Ovary (tissue), 3 donors: ENCODE measurements at regions not wholly inside any gene's neighbourhood (a gene's known extent, or its start where the extent isn't known, plus 50 kb on each side); places are given as distances from the start of the nearest gene placed in this dataset.

ENCODE experiments used
- EP300 ChIP-seq: sonication (generic); formaldehyde crosslinking; IDR thresholded peaks from one replicate; pipeline ENCODE4 v1.6.1; 2017; ENCODE audit warnings: antibody characterized with exemption
- TF ChIP-seq, protein P1 (sequence below), 3 donors: fragments of 450-650 bp in 2 of 3; fragments of 200-600 bp in 1 of 3; IDR thresholded peaks; one replicate each; pipeline versions ENCODE4 v1.5.1 to v1.8.0; 2016 to 2022; ENCODE audit warnings: antibody characterized with exemption in 3 of 3, mild to moderate bottlenecking in 1 of 3
- donor health status: DM: no; HTN: no; CAD: no.

DNA sequence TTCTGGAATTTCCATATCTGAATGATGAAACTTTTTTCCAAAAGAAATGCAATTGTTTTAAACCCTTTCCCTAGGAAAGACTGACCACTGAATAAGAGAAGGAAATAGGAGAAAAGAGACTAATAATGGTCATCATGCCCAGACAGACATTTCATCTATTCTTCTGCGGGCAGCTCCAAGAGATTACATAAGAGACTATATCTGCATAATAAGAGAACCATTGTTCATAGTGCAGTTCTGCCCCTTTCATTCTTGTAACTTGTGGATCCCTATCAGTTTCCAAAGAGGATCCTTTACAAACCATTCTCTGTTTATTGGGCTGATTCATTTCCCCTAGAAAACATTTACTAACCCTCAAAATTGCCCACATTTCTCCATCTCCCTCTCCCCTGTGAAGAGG, 197.8 kb downstream of the FSCB start:
- TF ChIP-seq, protein P1, sequence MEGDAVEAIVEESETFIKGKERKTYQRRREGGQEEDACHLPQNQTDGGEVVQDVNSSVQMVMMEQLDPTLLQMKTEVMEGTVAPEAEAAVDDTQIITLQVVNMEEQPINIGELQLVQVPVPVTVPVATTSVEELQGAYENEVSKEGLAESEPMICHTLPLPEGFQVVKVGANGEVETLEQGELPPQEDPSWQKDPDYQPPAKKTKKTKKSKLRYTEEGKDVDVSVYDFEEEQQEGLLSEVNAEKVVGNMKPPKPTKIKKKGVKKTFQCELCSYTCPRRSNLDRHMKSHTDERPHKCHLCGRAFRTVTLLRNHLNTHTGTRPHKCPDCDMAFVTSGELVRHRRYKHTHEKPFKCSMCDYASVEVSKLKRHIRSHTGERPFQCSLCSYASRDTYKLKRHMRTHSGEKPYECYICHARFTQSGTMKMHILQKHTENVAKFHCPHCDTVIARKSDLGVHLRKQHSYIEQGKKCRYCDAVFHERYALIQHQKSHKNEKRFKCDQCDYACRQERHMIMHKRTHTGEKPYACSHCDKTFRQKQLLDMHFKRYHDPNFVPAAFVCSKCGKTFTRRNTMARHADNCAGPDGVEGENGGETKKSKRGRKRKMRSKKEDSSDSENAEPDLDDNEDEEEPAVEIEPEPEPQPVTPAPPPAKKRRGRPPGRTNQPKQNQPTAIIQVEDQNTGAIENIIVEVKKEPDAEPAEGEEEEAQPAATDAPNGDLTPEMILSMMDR (IDR thresholded peaks at IDR 0.05) = no peak
- no peak for TF ChIP-seq EP300
